ENCODE measurements at regions not wholly inside any gene's neighbourhood (a gene's known extent, or its start where the extent isn't known, plus 50 kb on each side); places are given as distances from the start of the nearest gene placed in this dataset.

- H3K9me3 ChIP-seq (ENCODE audit: control insufficient read depth, low read length), result no peaks in the 10 kb centered on the region
- Mint-ChIP-seq H3K36me3 (ENCODE audit: low read depth) (no peaks in the 10 kb centered on the region), H3K4me3 (peak overlapping the region; percentile 8), H3K27ac (peak overlapping the region; percentile 71), H3K4me1 (peaks cover 53% of the 10 kb centered on the region), H3K27me3 (ENCODE audit: insufficient read depth) (no peaks in the 10 kb centered on the region), H3K9me3 (no peaks in the 10 kb centered on the region)
- H3K36me3 ChIP-seq (ENCODE audit: control insufficient read depth, insufficient read depth, low read length), result no peaks in the 10 kb centered on the region
- TF ChIP-seq CTCF (conservative IDR thresholded peaks at IDR 0.05), result no peak
- no peaks in the 10 kb centered on the region for H3K27me3 ChIP-seq (ENCODE audit: control insufficient read depth, insufficient read depth, low read length, poor library complexity, severe bottlenecking)
- H3K27ac ChIP-seq (ENCODE audit: low read depth, low read length), result no peak overlapping the region
- 43 to 71% methylated on average over 5 to 7 of the region's 7 CpGs for WGBS, 2 experiments (ENCODE audit: insufficient coverage in 1 of 2, insufficient read length in 1 of 2)
- H3K4me3 ChIP-seq (ENCODE audit: low read length), result peak overlapping the region; percentile 57
- DNase-seq, result no peak
- H3K4me1 ChIP-seq (ENCODE audit: control insufficient read depth, insufficient read depth, low read length), result peaks cover 27% of the 10 kb centered on the region
- no peak overlapping the region for H3K9ac ChIP-seq (ENCODE audit: extremely low read depth, low read length, poor library complexity, severe bottlenecking)
These were observed 162.4 kb upstream of the ZNF608 start for GRCh38 chr5:124908581-124909451.

- no peak overlapping the region for H3K4me3 Mint-ChIP-seq
- H3K27ac Mint-ChIP-seq, result peak overlapping the region; percentile 71
- no peak overlapping the region for H3K9ac ChIP-seq (ENCODE audit: extremely low read depth, low read length, poor library complexity, severe bottlenecking)
- H3K36me3 Mint-ChIP-seq (ENCODE audit: low read depth), result no peaks in the 10 kb centered on the region
- 88 to 91% methylated on average over 4 to 5 of the region's 5 CpGs for WGBS, 2 experiments (ENCODE audit: insufficient coverage in 1 of 2, insufficient read length in 1 of 2)
- H3K9me3 ChIP-seq (ENCODE audit: control insufficient read depth, low read length), result no peaks in the 10 kb centered on the region
- peaks cover 27% of the 10 kb centered on the region for H3K4me1 ChIP-seq (ENCODE audit: control insufficient read depth, insufficient read depth, low read length)
- H3K36me3 ChIP-seq (ENCODE audit: control insufficient read depth, insufficient read depth, low read length), result no peaks in the 10 kb centered on the region
- peaks cover 2% of the 10 kb centered on the region for H3K9me3 Mint-ChIP-seq
- H3K27me3 Mint-ChIP-seq (ENCODE audit: insufficient read depth), result no peaks in the 10 kb centered on the region
- peaks cover 52% of the 10 kb centered on the region for H3K4me1 Mint-ChIP-seq
- no peaks in the 10 kb centered on the region for H3K27me3 ChIP-seq (ENCODE audit: control insufficient read depth, insufficient read depth, low read length, poor library complexity, severe bottlenecking)
- peak overlapping the region; percentile 57 for H3K4me3 ChIP-seq (ENCODE audit: low read length)
- peak; percentile 72 for TF ChIP-seq CTCF (conservative IDR thresholded peaks at IDR 0.05)
- no peak overlapping the region for H3K27ac ChIP-seq (ENCODE audit: low read depth, low read length)
- DNase-seq, result no peak
These were observed 163.3 kb upstream of the ZNF608 start for GRCh38 chr5:124909734-124910133.

- no peaks in the 10 kb centered on the region for H3K27me3 Mint-ChIP-seq (ENCODE audit: insufficient read depth)
- no peaks in the 10 kb centered on the region for H3K9me3 ChIP-seq (ENCODE audit: control insufficient read depth, low read length)
- DNase-seq, result no peak
- H3K27me3 ChIP-seq (ENCODE audit: control insufficient read depth, insufficient read depth, low read length, poor library complexity, severe bottlenecking), result no peaks in the 10 kb centered on the region
- H3K36me3 ChIP-seq (ENCODE audit: control insufficient read depth, insufficient read depth, low read length), result no peaks in the 10 kb centered on the region
- H3K9ac ChIP-seq (ENCODE audit: extremely low read depth, low read length, poor library complexity, severe bottlenecking), result no peak overlapping the region
- H3K4me1 ChIP-seq (ENCODE audit: control insufficient read depth, insufficient read depth, low read length), result peaks cover 23% of the 10 kb centered on the region
- WGBS, 2 experiments (ENCODE audit: insufficient coverage in 1 of 2, insufficient read length in 1 of 2), result 75 to 93% methylated on average over 2 to 3 of the region's 3 CpGs
- H3K9me3 Mint-ChIP-seq, result peaks cover 9% of the 10 kb centered on the region
- no peak overlapping the region for H3K4me3 ChIP-seq (ENCODE audit: low read length)
- H3K36me3 Mint-ChIP-seq (ENCODE audit: low read depth), result peaks cover 2% of the 10 kb centered on the region
- H3K4me3 Mint-ChIP-seq, result no peak overlapping the region
- TF ChIP-seq CTCF (conservative IDR thresholded peaks at IDR 0.05), result no peak
- H3K27ac ChIP-seq (ENCODE audit: low read depth, low read length), result no peak overlapping the region
- H3K27ac Mint-ChIP-seq, result no peak overlapping the region
- peaks cover 45% of the 10 kb centered on the region for H3K4me1 Mint-ChIP-seq
These were observed 164.0 kb upstream of the ZNF608 start for GRCh38 chr5:124910354-124911016.
